GM12865 (cell line): ENCODE measurements at regions not wholly inside any gene's neighbourhood (a gene's known extent, or its start where the extent isn't known, plus 50 kb on each side); places are given as distances from the start of the nearest gene placed in this dataset.

ENCODE experiments used
- DNase-seq: peaks from one replicate; pipeline ENCODE4 v3.0.0; 2010; ENCODE audit warnings: low read depth
- H3K4me3 ChIP-seq: 2 replicates; pipeline ENCODE4 v1.5.1; 2011; ENCODE audit warnings: mild to moderate bottlenecking, low read depth, low read length, control low read depth
- CTCF ChIP-seq: IDR thresholded peaks from 2 replicates; pipeline ENCODE4 v1.5.1; 2011; ENCODE audit warnings: low read length, control low read depth, low read depth, inconsistent platforms; ENCODE audit not compliant: insufficient read depth; ENCODE audit errors: missing control alignments

DNA sequence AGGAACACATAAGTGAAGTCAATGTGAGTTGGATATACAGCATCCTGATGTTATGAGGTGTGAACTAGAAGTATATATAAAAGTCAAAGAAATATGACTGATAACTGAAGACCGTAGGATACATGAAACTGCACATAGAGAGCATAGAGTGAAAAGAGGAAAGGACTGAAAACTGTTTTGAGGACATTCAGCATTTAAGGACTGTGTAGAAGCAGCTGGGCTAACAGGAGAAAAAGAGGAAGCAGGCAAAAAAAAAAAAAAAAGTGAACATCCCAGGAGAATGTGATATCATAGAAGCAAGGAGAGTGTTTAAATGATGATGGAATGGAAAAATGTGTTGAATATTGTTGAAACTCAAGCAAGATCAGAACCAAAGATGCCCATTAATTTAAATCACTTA, 363.5 kb downstream of the PCDH20 start:
- DNase-seq: no peak
- no peak overlapping the region for H3K4me3 ChIP-seq
- TF ChIP-seq CTCF: no peak

GRCh38 chr13:61045251-61045650, 370.4 kb downstream of the PCDH20 start:
- no peak for TF ChIP-seq CTCF
- H3K4me3 ChIP-seq: no peak overlapping the region
- peak; percentile 3 for DNase-seq

- no peak overlapping the region for H3K4me3 ChIP-seq
- no peak for DNase-seq
- no peak for TF ChIP-seq CTCF
Observed at GRCh38 chr13:61040181-61040580, 375.5 kb downstream of the PCDH20 start.

GRCh38 chr13:61039302-61039701, 376.3 kb downstream of the PCDH20 start:
- TF ChIP-seq CTCF: no peak
- DNase-seq: no peak
- H3K4me3 ChIP-seq: no peak overlapping the region

DNA sequence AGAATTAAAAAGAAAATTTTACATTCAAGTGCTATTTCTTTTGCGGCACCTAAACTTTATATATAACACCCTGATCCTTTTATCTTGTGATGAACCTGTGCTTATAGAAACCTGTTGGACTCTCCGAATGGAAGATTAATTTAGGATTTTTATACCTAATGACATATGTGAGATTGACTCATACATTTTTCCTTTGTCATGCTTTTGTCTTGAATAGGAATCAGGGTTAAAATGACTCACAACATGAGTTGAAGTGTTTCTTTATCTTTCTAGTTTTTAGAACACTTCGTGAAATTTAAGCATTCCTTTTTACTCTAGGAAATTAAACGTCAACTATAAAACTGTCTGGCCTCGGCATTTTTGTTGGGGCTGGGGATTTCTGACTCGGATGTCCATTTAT, 378.9 kb downstream of the PCDH20 start:
- no peak for DNase-seq
- TF ChIP-seq CTCF: no peak
- H3K4me3 ChIP-seq: no peak overlapping the region

DNA sequence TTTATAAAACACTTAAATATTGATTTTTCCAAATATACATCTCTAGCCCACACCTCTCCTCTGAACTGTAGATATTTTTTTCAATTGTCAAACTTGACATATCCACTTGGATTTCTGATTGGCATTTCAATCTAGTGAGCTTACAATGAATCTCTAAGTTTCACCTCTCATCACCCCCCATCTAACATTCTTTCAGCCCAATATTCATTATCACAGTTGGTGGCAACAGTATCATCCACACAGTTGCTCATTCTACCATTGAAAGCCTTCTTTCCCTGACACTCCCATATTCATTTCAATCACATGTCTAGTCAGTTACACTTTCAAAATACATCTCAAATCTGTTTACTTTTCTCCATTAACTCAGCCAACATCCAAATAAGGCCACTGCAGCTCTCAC, 385.2 kb downstream of the PCDH20 start:
- TF ChIP-seq CTCF: no peak
- DNase-seq: no peak
- no peak overlapping the region for H3K4me3 ChIP-seq

DNA sequence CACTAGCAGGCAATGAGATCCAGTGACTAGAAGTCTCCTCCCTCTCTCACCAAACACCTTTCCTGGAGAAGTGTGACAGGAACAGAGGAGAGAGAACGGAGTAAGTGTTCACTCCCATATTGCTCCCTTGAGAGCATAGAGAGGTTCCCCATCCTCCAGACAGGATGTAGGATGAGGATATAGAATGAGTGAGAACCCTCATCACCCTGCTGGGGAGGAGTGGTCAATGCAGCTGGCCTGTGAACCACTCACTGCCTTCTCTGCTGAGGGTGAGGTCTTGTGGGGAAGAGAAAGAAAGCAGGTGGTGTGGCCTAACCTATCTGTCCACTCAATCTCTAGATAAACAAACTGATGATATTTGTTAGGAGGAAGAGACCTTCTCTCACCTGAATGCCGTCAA, 386.6 kb downstream of the PCDH20 start:
- peak; percentile 2 for DNase-seq
- TF ChIP-seq CTCF: peak; percentile 6

More for the DNA sequence above, 386.6 kb downstream of the PCDH20 start:
- no peak overlapping the region for H3K4me3 ChIP-seq
